ENCODE measurements at regions not wholly inside any gene's neighbourhood (a gene's known extent, or its start where the extent isn't known, plus 50 kb on each side); places are given as distances from the start of the nearest gene placed in this dataset.

- no peak for TF ChIP-seq CTCF (IDR thresholded peaks at IDR 0.05)
- no peak for TF ChIP-seq POLR2A (IDR thresholded peaks at IDR 0.05)
- TF ChIP-seq EP300 (IDR thresholded peaks at IDR 0.05): no peak
These were observed 431.8 kb downstream of the BCOR start for GRCh38 chrX:39665830-39666518.

Measured in ovary (tissue), 3 donors.